HepG2 (cell line): ENCODE measurements at regions not wholly inside any gene's neighbourhood (a gene's known extent, or its start where the extent isn't known, plus 50 kb on each side); places are given as distances from the start of the nearest gene placed in this dataset.

Experiments used
- ATAC-seq: fragments of 200-7000 bp; cut with Tn5 transposase; 3 replicates; pipeline ENCODE4 v1.9.1; 2020; ENCODE audit warnings: mild to moderate bottlenecking, moderate library complexity
- BruUV-seq: library from RNA; stranded (reverse); fragments of 400-500 nt; replicated peaks from 2 replicates; lab custom pipeline; 2021; lab: Mats Ljungman, UMichigan
- CTCF ChIA-PET: fragments of 300-600 bp; formaldehyde crosslinking; extraction: SDS; loops from one replicate; lab custom pipeline; 2021; ENCODE audit warnings: low total read pairs, inconsistent platforms, low intra/inter-chr PET ratio; lab: Yijun Ruan, JAX
- POLR2A ChIA-PET: fragments of 350-600 bp; sonication (Branson Sonifier 250); formaldehyde crosslinking; loops from one replicate; lab custom pipeline; 2020; ENCODE audit warnings: antibody characterized with exemption, inconsistent platforms; lab: Yijun Ruan, JAX
- DNase-seq: peaks from one replicate; pipeline ENCODE4 v3.0.0-alpha.2; 2015; ENCODE audit warnings: low spot score
- FAIRE-seq: peaks from 3 replicates; lab custom pipeline; 2011; peaks lifted over from hg19 to GRCh38; lab: Jason Lieb, UNC
- H2AFZ ChIP-seq: one replicate; pipeline ENCODE4 v1.6.1; 2011; ENCODE audit warnings: low read length, inconsistent platforms
- H3K27ac ChIP-seq: fragments of 300-600 bp; 3 replicates; pipeline ENCODE4 v1.8.0; 2011; ENCODE audit warnings: mixed run types, mild to moderate bottlenecking, mixed read lengths, low read length, inconsistent platforms; ENCODE audit not compliant: insufficient read depth; ENCODE audit errors: extremely low read length
- H3K27me3 ChIP-seq, 2 experiments: fragments of 200-600 bp in 1 of 2; 2 replicates in 1 of 2; 3 replicates in 1 of 2; pipeline versions ENCODE4 v1.6.0 to v1.8.0; 2011; ENCODE audit warnings: low read length in 2 of 2, mild to moderate bottlenecking in 2 of 2, moderate library complexity in 2 of 2, inconsistent platforms in 1 of 2; ENCODE audit not compliant: insufficient read depth in 2 of 2, control insufficient read depth in 1 of 2
- H3K36me3 ChIP-seq, 2 experiments: fragments of 200-600 bp in 1 of 2; replicated peaks in 1 of 2; 2 replicates in 1 of 2; 3 replicates in 1 of 2; pipeline versions ENCODE4 v1.5.1 to v1.8.0; 2011; ENCODE audit warnings: low read length in 2 of 2, inconsistent platforms in 1 of 2; ENCODE audit not compliant: insufficient read depth in 2 of 2, control insufficient read depth in 1 of 2
- H3K4me1 ChIP-seq: 2 replicates; pipeline ENCODE4 v1.5.1; 2012; ENCODE audit warnings: low read length, inconsistent platforms; ENCODE audit not compliant: insufficient read depth
- H3K4me2 ChIP-seq: 2 replicates; pipeline ENCODE4 v1.6.0; 2011; ENCODE audit warnings: low read depth, low read length, inconsistent platforms
- H3K4me3 ChIP-seq, 3 experiments: fragments of 200-600 bp in 1 of 3; sonication (generic), shearing (Covaris generic) in 1 of 3; replicated peaks in 1 of 3; 2 replicates each; pipeline ENCODE4 v1.5.1; 2011 to 2016; ENCODE audit warnings: low read length in 3 of 3, inconsistent platforms in 2 of 3, low read depth in 2 of 3, mild to moderate bottlenecking in 2 of 3, control low read depth in 1 of 3, mixed read lengths in 1 of 3; ENCODE audit not compliant: insufficient read depth in 1 of 3
- H3K79me2 ChIP-seq: one replicate; pipeline ENCODE4 v1.6.1; 2011; ENCODE audit warnings: low read length, inconsistent platforms; ENCODE audit not compliant: insufficient read depth
- H3K9ac ChIP-seq: 2 replicates; pipeline ENCODE4 v1.6.0; 2011; ENCODE audit warnings: mild to moderate bottlenecking, low read depth, low read length, inconsistent platforms; ENCODE audit not compliant: insufficient read depth
- H3K9me3 ChIP-seq: 2 replicates; pipeline ENCODE4 v1.5.1; 2012; ENCODE audit warnings: mild to moderate bottlenecking, low read length
- H4K20me1 ChIP-seq: 2 replicates; pipeline ENCODE4 v1.6.0; 2011; ENCODE audit warnings: inconsistent platforms, mild to moderate bottlenecking, low read length, moderate library complexity; ENCODE audit not compliant: insufficient read depth
- ELK4 ChIP-seq: sonication (generic); formaldehyde crosslinking; IDR thresholded peaks from 2 replicates; pipeline ENCODE4 v1.9.0; 2021; ENCODE audit warnings: missing genetic modification reagents, borderline replicate concordance
- ESRRA ChIP-seq: sonication (generic); formaldehyde crosslinking; IDR thresholded peaks from 2 replicates; pipeline ENCODE4 v1.5.1; 2020; ENCODE audit warnings: mild to moderate bottlenecking, low read depth, missing genetic modification reagents
- HDAC2 ChIP-seq: sonication (generic); formaldehyde crosslinking; IDR thresholded peaks from 2 replicates; pipeline ENCODE4 v1.4.0; 2020; ENCODE audit warnings: missing genetic modification reagents
- MED1 ChIP-seq: sonication (generic); formaldehyde crosslinking; IDR thresholded peaks from 2 replicates; pipeline ENCODE4 v1.4.0; 2020; ENCODE audit warnings: missing genetic modification reagents
- PAWR ChIP-seq: sonication (generic); formaldehyde crosslinking; IDR thresholded peaks from 2 replicates; pipeline ENCODE4 v1.4.0; 2020; ENCODE audit warnings: missing genetic modification reagents, mild to moderate bottlenecking, borderline replicate concordance
- ZNF274 ChIP-seq: sonication (generic); formaldehyde crosslinking; IDR thresholded peaks from 2 replicates; pipeline ENCODE4 v1.5.1; 2020; ENCODE audit warnings: mild to moderate bottlenecking, missing genetic modification reagents
- ZNF672 ChIP-seq: sonication (generic); formaldehyde crosslinking; IDR thresholded peaks from 2 replicates; pipeline ENCODE4 v1.8.1; 2022; ENCODE audit warnings: missing genetic modification reagents
- ZNF775 ChIP-seq: sonication (generic); formaldehyde crosslinking; IDR thresholded peaks from 2 replicates; pipeline ENCODE4 v1.4.0; 2020; ENCODE audit warnings: missing genetic modification reagents, mild to moderate bottlenecking, moderate library complexity, borderline replicate concordance
- WGBS: methylation state at CpG from one replicate; pipeline ENCODE4 v1.1.6; 2017; ENCODE audit warnings: low lambda C conversion rate; 5-methylcytosine and 5-hydroxymethylcytosine counted together
- in situ Hi-C: cut with HindIII; loops from 2 replicates; pipeline ENCODE4 v1.10.0; 2017; ENCODE audit warnings: low pct_unique_long_range_greater_than_20kb; ENCODE audit not compliant: extremely low pct_ligation_motif_present
- intact Hi-C: fragments of 100-400 bp; cut with micrococcal nuclease; formaldehyde crosslinking; loops from one replicate; pipeline ENCODE4 v1.10.0; 2022; ENCODE audit not compliant: unreplicated experiment

GRCh38 chr5:67366691-67367395 lies 170.2 kb upstream of the CD180 start (continued):
- TF ChIP-seq ELK4 (CRISPR knock-in tag) = no peak
- no peak for TF ChIP-seq ZNF274 (CRISPR knock-in tag)

- DNase-seq (no peak), FAIRE-seq (no peak), ATAC-seq (no peak)
- in situ Hi-C loops = no loop called here
- ChIA-PET CTCF (no interaction called here), POLR2A (no interaction called here)
- intact Hi-C loops = no loop called here
- 57% methylated on average over 8 of the region's 8 CpGs for WGBS
- no peaks in the 10 kb centered on the region for H3K79me2 ChIP-seq
- H3K36me3 ChIP-seq = no peaks in the 10 kb centered on the region
- TF ChIP-seq ZNF775 (CRISPR knock-in tag) = no peak
- no peaks in the 10 kb centered on the region for H3K4me1 ChIP-seq
- no TSS peak for BruUV-seq
- H3K4me2 ChIP-seq = no peak overlapping the region
- H3K27me3 ChIP-seq = no peaks in the 10 kb centered on the region
- H2AFZ ChIP-seq = no peak overlapping the region
- no peaks in the 10 kb centered on the region for H4K20me1 ChIP-seq
- no peak overlapping the region for H3K9ac ChIP-seq
- H3K9me3 ChIP-seq = no peaks in the 10 kb centered on the region
- no peak overlapping the region for H3K4me3 ChIP-seq
- H3K27ac ChIP-seq = no peak overlapping the region
Observed at GRCh38 chr5:67366276-67366675, 169.7 kb upstream of the CD180 start.

GRCh38 chr5:67364381-67364970 lies 167.9 kb upstream of the CD180 start:
- H3K36me3 ChIP-seq = no peaks in the 10 kb centered on the region
- in situ Hi-C loops (no loop called here), intact Hi-C loops (no loop called here)
- no peak overlapping the region for H3K4me2 ChIP-seq
- no peaks in the 10 kb centered on the region for H3K4me1 ChIP-seq
- H3K4me3 ChIP-seq = no peak overlapping the region
- no peaks in the 10 kb centered on the region for H4K20me1 ChIP-seq
- DNase-seq = no peak
- H3K79me2 ChIP-seq = no peaks in the 10 kb centered on the region
- H3K27ac ChIP-seq = no peak overlapping the region
- ChIA-PET POLR2A (no interaction called here), CTCF (no interaction called here)
- no peak overlapping the region for H3K9ac ChIP-seq
- FAIRE-seq = no peak
- H3K27me3 ChIP-seq = no peaks in the 10 kb centered on the region
- H3K9me3 ChIP-seq = no peaks in the 10 kb centered on the region
- WGBS = 3% methylated on average over 3 of the region's 3 CpGs
- no peak overlapping the region for H2AFZ ChIP-seq
- no TSS peak for BruUV-seq
- ATAC-seq = no peak
- TF ChIP-seq HDAC2 (CRISPR knock-in tag) = no peak
- no peak for TF ChIP-seq MED1 (CRISPR knock-in tag)
- TF ChIP-seq PAWR (CRISPR knock-in tag) = no peak
- TF ChIP-seq ZNF672 (CRISPR knock-in tag) = no peak
- TF ChIP-seq ESRRA (CRISPR knock-in tag) = no peak
